Peyer's patch (tissue), 4 donors: ENCODE measurements at regions not wholly inside any gene's neighbourhood (a gene's known extent, or its start where the extent isn't known, plus 50 kb on each side); places are given as distances from the start of the nearest gene placed in this dataset.

Experiments
- CTCF ChIP-seq, 6 experiments: fragments of 450-650 bp in 4 of 6; fragments of 200-600 bp in 2 of 6; sonication (generic) in 1 of 6; IDR thresholded peaks; one replicate each; pipeline ENCODE4 v1.5.1; 2017 to 2019; ENCODE audit warnings: antibody characterized with exemption in 6 of 6, mild to moderate bottlenecking in 3 of 6, moderate library complexity in 1 of 6
- POLR2A ChIP-seq, 2 donors: fragments of 450-650 bp; IDR thresholded peaks; one replicate each; pipeline ENCODE4 v1.5.1; 2017; ENCODE audit warnings: antibody characterized with exemption in 2 of 2, mild to moderate bottlenecking in 2 of 2, moderate library complexity in 2 of 2

DNA sequence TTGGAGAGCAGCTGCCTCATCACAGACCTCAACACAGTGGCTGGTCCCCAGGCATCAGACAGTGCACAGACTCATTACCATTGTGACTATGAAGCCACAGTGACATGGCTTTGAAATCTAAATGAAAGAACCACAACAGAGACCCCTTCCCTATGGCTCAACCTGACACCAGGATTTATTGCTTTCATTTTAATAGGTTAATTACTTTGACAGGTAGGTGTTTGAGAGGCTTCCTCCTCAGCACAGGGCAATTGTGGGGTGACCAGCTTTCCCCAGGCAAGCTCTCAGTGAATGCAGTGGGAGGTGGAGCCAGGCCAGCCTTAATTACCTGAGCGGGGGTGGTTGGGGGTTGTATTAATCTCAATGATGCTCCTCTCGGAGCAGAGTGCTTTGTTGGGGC lies 102.3 kb downstream of the CHST1 start:
- TF ChIP-seq POLR2A (IDR thresholded peaks at IDR 0.05): no peak
- TF ChIP-seq CTCF (IDR thresholded peaks at IDR 0.05): no peak
